Neutrophil (primary cell): ENCODE measurements at regions not wholly inside any gene's neighbourhood (a gene's known extent, or its start where the extent isn't known, plus 50 kb on each side); places are given as distances from the start of the nearest gene placed in this dataset.

Source experiments
- H3K27ac ChIP-seq: fragments of 200-600 bp; sonication (generic); 2 replicates; pipeline ENCODE4 v1.5.1; 2016; ENCODE audit warnings: mild to moderate bottlenecking, moderate library complexity
- H3K27me3 ChIP-seq: fragments of 200-600 bp; sonication (generic); 2 replicates; pipeline ENCODE4 v1.6.0; 2016; ENCODE audit warnings: mild to moderate bottlenecking
- H3K36me3 ChIP-seq: fragments of 200-600 bp; sonication (generic); 2 replicates; pipeline ENCODE4 v1.5.1; 2017
- H3K4me1 ChIP-seq, 2 experiments: fragments of 200-600 bp in 1 of 2; sonication (generic) in 1 of 2; 1 replicate in 1 of 2; 2 replicates in 1 of 2; pipeline versions ENCODE4 v1.5.1 to v1.6.1; 2013 to 2016; ENCODE audit warnings: low read depth in 1 of 2, low read length in 1 of 2, mild to moderate bottlenecking in 1 of 2, moderate library complexity in 1 of 2; ENCODE audit not compliant: control insufficient read depth in 1 of 2, insufficient read depth in 1 of 2
- H3K4me3 ChIP-seq, 2 experiments: fragments of 200-600 bp in 1 of 2; sonication (generic) in 1 of 2; 1 replicate in 1 of 2; 2 replicates in 1 of 2; pipeline ENCODE4 v1.5.1; 2013 to 2016; ENCODE audit warnings: low read depth in 1 of 2, low read length in 1 of 2, mild to moderate bottlenecking in 1 of 2, moderate library complexity in 1 of 2
- H3K9me3 ChIP-seq: fragments of 200-600 bp; sonication (generic); 2 replicates; pipeline ENCODE4 v1.5.1; 2016
- CTCF ChIP-seq: fragments of 200-600 bp; sonication (generic); IDR thresholded peaks from 2 replicates; pipeline ENCODE4 v1.5.1; 2016; ENCODE audit warnings: antibody characterized with exemption

- Histone ChIP-seq H3K36me3 (no peaks in the 10 kb centered on the region), H3K4me3 (no peak overlapping the region), H3K27ac (no peak overlapping the region), H3K9me3 (no peaks in the 10 kb centered on the region), H3K27me3 (peaks cover 12% of the 10 kb centered on the region), H3K4me1 (no peaks in the 10 kb centered on the region)
- no peak for TF ChIP-seq CTCF
Measured at GRCh38 chr10:63077800-63078199, 55.3 kb upstream of the NRBF2 start.

- no peak for TF ChIP-seq CTCF
- no peaks in the 10 kb centered on the region for H3K9me3 ChIP-seq
- H3K27ac ChIP-seq = no peak overlapping the region
- no peaks in the 10 kb centered on the region for H3K36me3 ChIP-seq
- peaks cover 13 to 14% of the 10 kb centered on the region in 2 experiments for H3K4me1 ChIP-seq
- H3K4me3 ChIP-seq = no peak overlapping the region
- H3K27me3 ChIP-seq = no peaks in the 10 kb centered on the region
Measured at GRCh38 chr10:63072951-63073350, 60.2 kb upstream of the NRBF2 start.

DNA sequence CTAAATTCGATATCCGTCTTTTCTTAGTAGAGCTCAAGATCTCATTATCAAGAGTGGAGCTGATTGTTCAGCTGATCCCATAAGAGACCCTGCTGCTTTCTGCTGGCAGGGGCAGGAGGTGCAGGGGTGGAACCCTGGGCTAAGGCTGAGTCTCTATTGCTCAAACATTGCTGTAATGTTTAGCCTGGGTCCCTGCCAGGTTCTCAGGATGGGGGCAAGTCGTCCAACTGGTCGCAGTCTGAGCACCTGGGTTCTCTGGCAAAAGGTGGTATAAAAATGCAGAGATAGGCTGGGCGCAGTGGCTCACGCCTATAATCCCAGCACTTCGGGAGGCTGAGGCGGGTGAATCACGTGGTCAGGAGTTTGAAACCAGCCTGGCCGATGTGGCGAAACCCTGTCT lies 62.0 kb upstream of the NRBF2 start:
- Histone ChIP-seq H3K9me3 (no peaks in the 10 kb centered on the region), H3K27me3 (no peaks in the 10 kb centered on the region), H3K4me3 (no peak overlapping the region), H3K27ac (no peak overlapping the region), H3K4me1 (peaks cover 16 to 17% of the 10 kb centered on the region in 2 experiments), H3K36me3 (no peaks in the 10 kb centered on the region)
- no peak for TF ChIP-seq CTCF

- no peak for TF ChIP-seq CTCF
- H3K9me3 ChIP-seq = no peaks in the 10 kb centered on the region
- H3K4me1 ChIP-seq = peaks cover 16 to 17% of the 10 kb centered on the region in 2 experiments
- H3K4me3 ChIP-seq = no peak overlapping the region
- no peaks in the 10 kb centered on the region for H3K27me3 ChIP-seq
- H3K36me3 ChIP-seq = no peaks in the 10 kb centered on the region
- H3K27ac ChIP-seq = no peak overlapping the region
Measured at GRCh38 chr10:63069318-63069717, 63.8 kb upstream of the NRBF2 start.

DNA sequence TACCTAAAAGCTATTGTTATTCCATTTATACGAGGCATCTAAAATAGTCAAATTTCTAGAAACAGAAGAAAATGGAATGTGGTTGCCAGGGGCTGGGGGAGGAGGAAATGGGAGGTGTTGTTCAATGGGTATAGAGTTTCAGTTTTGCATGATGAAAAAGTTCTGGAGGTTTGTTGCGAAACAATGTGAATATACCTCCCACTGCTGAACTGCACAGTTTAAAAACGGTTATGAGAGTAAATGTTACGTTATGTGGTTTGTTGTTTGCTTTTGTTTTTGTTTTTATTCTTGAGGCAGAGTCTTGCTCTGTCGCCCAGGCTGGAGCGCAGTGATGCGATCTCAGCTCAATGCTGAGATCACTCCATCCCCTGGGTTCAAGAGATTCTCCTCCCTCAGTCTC lies 64.9 kb upstream of the NRBF2 start:
- peaks cover 16 to 17% of the 10 kb centered on the region in 2 experiments for H3K4me1 ChIP-seq
- TF ChIP-seq CTCF = no peak
- H3K4me3 ChIP-seq = no peak overlapping the region
- no peaks in the 10 kb centered on the region for H3K9me3 ChIP-seq
- H3K36me3 ChIP-seq = no peaks in the 10 kb centered on the region
- no peaks in the 10 kb centered on the region for H3K27me3 ChIP-seq
- peak overlapping the region; percentile 41 for H3K27ac ChIP-seq

GRCh38 chr10:63066606-63067005 lies 66.5 kb upstream of the NRBF2 start:
- no peaks in the 10 kb centered on the region for H3K9me3 ChIP-seq
- H3K27ac ChIP-seq = no peak overlapping the region
- no peak for TF ChIP-seq CTCF
- peaks cover 16 to 17% of the 10 kb centered on the region in 2 experiments for H3K4me1 ChIP-seq
- no peaks in the 10 kb centered on the region for H3K27me3 ChIP-seq
- no peaks in the 10 kb centered on the region for H3K36me3 ChIP-seq
- no peak overlapping the region for H3K4me3 ChIP-seq
